Upper lobe of left lung (tissue), 4 donors: ENCODE measurements at regions not wholly inside any gene's neighbourhood (a gene's known extent, or its start where the extent isn't known, plus 50 kb on each side); places are given as distances from the start of the nearest gene placed in this dataset.

ENCODE experiments used
- POLR2AphosphoS5 ChIP-seq, 2 donors: sonication (generic); formaldehyde crosslinking; IDR thresholded peaks; one replicate each; pipeline ENCODE4 v1.5.1; 2017; ENCODE audit warnings: antibody characterized with exemption in 2 of 2
- TF ChIP-seq, protein P1 (sequence below), 6 experiments: fragments of 450-650 bp in 4 of 6; fragments of 200-600 bp in 2 of 6; sonication (generic) in 2 of 6; IDR thresholded peaks; one replicate each; pipeline ENCODE4 v1.5.1; 2016 to 2019; ENCODE audit warnings: antibody characterized with exemption in 6 of 6

DNA sequence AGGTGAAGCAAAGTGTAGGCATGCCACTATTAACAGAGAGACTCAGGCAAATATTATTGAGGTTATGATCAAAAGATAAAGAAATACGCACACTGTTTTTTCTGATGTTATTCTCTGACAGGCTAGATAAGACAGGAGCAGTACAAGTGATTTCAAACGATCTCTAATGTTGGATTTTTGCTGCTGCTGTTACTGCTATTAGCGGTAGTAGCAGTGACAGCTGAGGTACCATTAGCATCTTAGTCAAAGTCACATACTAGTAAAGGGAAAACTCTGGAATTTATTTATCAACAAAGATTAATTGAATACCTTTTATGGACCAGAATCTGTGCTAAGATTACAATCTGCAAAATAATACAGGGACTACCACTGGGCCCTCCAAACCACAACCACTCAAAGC lies 362.4 kb upstream of the CDH6 start:
- TF ChIP-seq, protein P1, sequence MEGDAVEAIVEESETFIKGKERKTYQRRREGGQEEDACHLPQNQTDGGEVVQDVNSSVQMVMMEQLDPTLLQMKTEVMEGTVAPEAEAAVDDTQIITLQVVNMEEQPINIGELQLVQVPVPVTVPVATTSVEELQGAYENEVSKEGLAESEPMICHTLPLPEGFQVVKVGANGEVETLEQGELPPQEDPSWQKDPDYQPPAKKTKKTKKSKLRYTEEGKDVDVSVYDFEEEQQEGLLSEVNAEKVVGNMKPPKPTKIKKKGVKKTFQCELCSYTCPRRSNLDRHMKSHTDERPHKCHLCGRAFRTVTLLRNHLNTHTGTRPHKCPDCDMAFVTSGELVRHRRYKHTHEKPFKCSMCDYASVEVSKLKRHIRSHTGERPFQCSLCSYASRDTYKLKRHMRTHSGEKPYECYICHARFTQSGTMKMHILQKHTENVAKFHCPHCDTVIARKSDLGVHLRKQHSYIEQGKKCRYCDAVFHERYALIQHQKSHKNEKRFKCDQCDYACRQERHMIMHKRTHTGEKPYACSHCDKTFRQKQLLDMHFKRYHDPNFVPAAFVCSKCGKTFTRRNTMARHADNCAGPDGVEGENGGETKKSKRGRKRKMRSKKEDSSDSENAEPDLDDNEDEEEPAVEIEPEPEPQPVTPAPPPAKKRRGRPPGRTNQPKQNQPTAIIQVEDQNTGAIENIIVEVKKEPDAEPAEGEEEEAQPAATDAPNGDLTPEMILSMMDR (IDR thresholded peaks at IDR 0.05): no peak
- TF ChIP-seq POLR2AphosphoS5 (IDR thresholded peaks at IDR 0.05): no peak
